OCI-LY7 (cell line): ENCODE measurements at regions not wholly inside any gene's neighbourhood (a gene's known extent, or its start where the extent isn't known, plus 50 kb on each side); places are given as distances from the start of the nearest gene placed in this dataset.

Source experiments
- CTCF ChIP-seq: fragments of 200-600 bp; sonication (generic); conservative IDR thresholded peaks from 2 replicates; pipeline ENCODE4 v1.5.1; 2014; ENCODE audit warnings: mild to moderate bottlenecking, antibody characterized with exemption, low read length, moderate library complexity, mixed read lengths
- EZH2phosphoT487 ChIP-seq: fragments of 200-600 bp; sonication (generic); IDR thresholded peaks from 2 replicates; pipeline ENCODE4 v1.6.1; 2018; ENCODE audit warnings: low read depth, borderline replicate concordance, mild to moderate bottlenecking, mixed run types, antibody characterized with exemption, low read length, moderate library complexity, mixed read lengths

GRCh38 chr4:11901089-11901488, 472.4 kb upstream of the HS3ST1 start:
- TF ChIP-seq CTCF (no peak), EZH2phosphoT487 (no peak)
